Esophagus squamous epithelium (tissue), 4 donors: ENCODE measurements at regions not wholly inside any gene's neighbourhood (a gene's known extent, or its start where the extent isn't known, plus 50 kb on each side); places are given as distances from the start of the nearest gene placed in this dataset.

ENCODE experiments used
- POLR2A ChIP-seq, 4 donors: fragments of 450-650 bp; IDR thresholded peaks; one replicate each; pipeline ENCODE4 v1.6.1; 2017; ENCODE audit warnings: antibody characterized with exemption in 4 of 4, mild to moderate bottlenecking in 4 of 4, moderate library complexity in 3 of 4
- TF ChIP-seq, protein P1 (sequence below), 6 experiments: fragments of 450-650 bp in 4 of 6; fragments of 200-600 bp in 2 of 6; sonication (generic) in 2 of 6; IDR thresholded peaks; one replicate each; pipeline ENCODE4 v1.5.1; 2016 to 2019; ENCODE audit warnings: antibody characterized with exemption in 6 of 6, mild to moderate bottlenecking in 4 of 6, moderate library complexity in 4 of 6

DNA sequence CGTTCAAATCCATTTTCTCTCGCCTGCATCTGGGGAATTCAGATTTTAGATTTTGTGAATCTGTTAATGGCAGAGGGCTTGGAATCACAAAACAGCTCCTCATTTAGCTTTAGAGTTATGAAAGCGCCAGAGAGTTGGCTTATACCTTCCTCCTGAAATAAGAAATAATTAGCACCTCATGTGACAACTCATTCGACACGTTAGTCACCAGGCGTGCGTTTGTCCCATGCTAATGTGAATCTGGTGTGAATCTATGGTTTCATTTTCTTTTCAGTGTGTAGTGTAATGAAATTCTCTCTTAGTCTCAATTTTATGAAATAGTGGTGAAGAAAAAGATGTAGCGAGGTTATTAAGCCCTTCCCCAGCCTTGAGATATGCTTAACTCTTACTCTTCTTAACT, 89.4 kb downstream of the EDEM1 start:
- TF ChIP-seq, protein P1, sequence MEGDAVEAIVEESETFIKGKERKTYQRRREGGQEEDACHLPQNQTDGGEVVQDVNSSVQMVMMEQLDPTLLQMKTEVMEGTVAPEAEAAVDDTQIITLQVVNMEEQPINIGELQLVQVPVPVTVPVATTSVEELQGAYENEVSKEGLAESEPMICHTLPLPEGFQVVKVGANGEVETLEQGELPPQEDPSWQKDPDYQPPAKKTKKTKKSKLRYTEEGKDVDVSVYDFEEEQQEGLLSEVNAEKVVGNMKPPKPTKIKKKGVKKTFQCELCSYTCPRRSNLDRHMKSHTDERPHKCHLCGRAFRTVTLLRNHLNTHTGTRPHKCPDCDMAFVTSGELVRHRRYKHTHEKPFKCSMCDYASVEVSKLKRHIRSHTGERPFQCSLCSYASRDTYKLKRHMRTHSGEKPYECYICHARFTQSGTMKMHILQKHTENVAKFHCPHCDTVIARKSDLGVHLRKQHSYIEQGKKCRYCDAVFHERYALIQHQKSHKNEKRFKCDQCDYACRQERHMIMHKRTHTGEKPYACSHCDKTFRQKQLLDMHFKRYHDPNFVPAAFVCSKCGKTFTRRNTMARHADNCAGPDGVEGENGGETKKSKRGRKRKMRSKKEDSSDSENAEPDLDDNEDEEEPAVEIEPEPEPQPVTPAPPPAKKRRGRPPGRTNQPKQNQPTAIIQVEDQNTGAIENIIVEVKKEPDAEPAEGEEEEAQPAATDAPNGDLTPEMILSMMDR (IDR thresholded peaks at IDR 0.05), result no peak
- TF ChIP-seq POLR2A (IDR thresholded peaks at IDR 0.05), result no peak
